Astrocyte (in vitro differentiated cells and primary cell): ENCODE measurements at regions not wholly inside any gene's neighbourhood (a gene's known extent, or its start where the extent isn't known, plus 50 kb on each side); places are given as distances from the start of the nearest gene placed in this dataset.

ENCODE experiments used
- DNase-seq: peaks from one replicate; pipeline ENCODE4 v3.0.0-alpha.2; 2010; ENCODE audit warnings: low read depth
- FAIRE-seq: peaks from 2 replicates; lab custom pipeline; 2011; peaks lifted over from hg19 to GRCh38; lab: Jason Lieb, UNC
- H2AFZ ChIP-seq: 2 replicates; pipeline ENCODE4 v1.6.0; 2012; ENCODE audit warnings: low read depth, low read length, inconsistent platforms
- H3K27ac ChIP-seq: 2 replicates; pipeline ENCODE4 v1.5.1; 2011; ENCODE audit warnings: low read depth, low read length, inconsistent platforms
- H3K27me3 ChIP-seq: 2 replicates; pipeline ENCODE4 v1.6.0; 2011; ENCODE audit warnings: low read length, inconsistent platforms; ENCODE audit not compliant: insufficient read depth
- H3K36me3 ChIP-seq: 2 replicates; pipeline ENCODE4 v1.5.1; 2011; ENCODE audit warnings: low read length, inconsistent platforms; ENCODE audit not compliant: insufficient read depth
- H3K4me1 ChIP-seq: 2 replicates; pipeline ENCODE4 v1.5.1; 2011; ENCODE audit warnings: low read length, inconsistent platforms; ENCODE audit not compliant: insufficient read depth
- H3K4me2 ChIP-seq: 2 replicates; pipeline ENCODE4 v1.6.0; 2012; ENCODE audit warnings: low read length, inconsistent platforms
- H3K4me3 ChIP-seq: 2 replicates; pipeline ENCODE4 v1.5.1; 2011; ENCODE audit warnings: low read depth, mild to moderate bottlenecking, low read length, inconsistent platforms; ENCODE audit not compliant: insufficient read depth
- H3K79me2 ChIP-seq: 2 replicates; pipeline ENCODE4 v1.6.0; 2012; ENCODE audit warnings: mild to moderate bottlenecking, low read length, inconsistent platforms; ENCODE audit not compliant: insufficient read depth
- H3K9ac ChIP-seq: 2 replicates; pipeline ENCODE4 v1.6.0; 2012; ENCODE audit warnings: mild to moderate bottlenecking, low read length, inconsistent platforms
- H3K9me3 ChIP-seq: 2 replicates; pipeline ENCODE4 v1.5.1; 2012; ENCODE audit warnings: low read depth, mild to moderate bottlenecking, low read length, inconsistent platforms; ENCODE audit not compliant: insufficient read depth
- H4K20me1 ChIP-seq: 2 replicates; pipeline ENCODE4 v1.6.0; 2012; ENCODE audit warnings: low read length, inconsistent platforms; ENCODE audit not compliant: insufficient read depth
- H3K27ac Mint-ChIP-seq: one replicate; pipeline ENCODE4 v1.8.0; 2021; ENCODE audit warnings: mild to moderate bottlenecking, mixed read lengths; ENCODE audit not compliant: unreplicated experiment
- H3K27me3 Mint-ChIP-seq: one replicate; pipeline ENCODE4 v1.8.0; 2021; ENCODE audit warnings: low read depth, mixed read lengths; ENCODE audit not compliant: unreplicated experiment
- H3K36me3 Mint-ChIP-seq: one replicate; pipeline ENCODE4 v1.8.0; 2021; ENCODE audit warnings: low read depth, mixed read lengths; ENCODE audit not compliant: unreplicated experiment
- H3K4me1 Mint-ChIP-seq: one replicate; pipeline ENCODE4 v1.8.0; 2021; ENCODE audit warnings: low read depth, mixed read lengths; ENCODE audit not compliant: unreplicated experiment
- H3K4me3 Mint-ChIP-seq: one replicate; pipeline ENCODE4 v1.8.0; 2021; ENCODE audit warnings: mild to moderate bottlenecking, moderate library complexity, mixed read lengths; ENCODE audit not compliant: unreplicated experiment
- H3K9me3 Mint-ChIP-seq: one replicate; pipeline ENCODE4 v1.8.0; 2021; ENCODE audit warnings: mild to moderate bottlenecking, mixed read lengths; ENCODE audit not compliant: unreplicated experiment
- CTCF ChIP-seq: IDR thresholded peaks from 2 replicates; pipeline ENCODE4 v1.5.1; 2011; ENCODE audit warnings: low read depth, mild to moderate bottlenecking, inconsistent platforms, low read length, moderate library complexity; ENCODE audit not compliant: insufficient read depth
- EZH2 ChIP-seq: IDR thresholded peaks from 2 replicates; pipeline ENCODE4 v1.6.1; 2012; ENCODE audit warnings: mild to moderate bottlenecking, low read length, inconsistent platforms; ENCODE audit not compliant: insufficient read depth

DNA sequence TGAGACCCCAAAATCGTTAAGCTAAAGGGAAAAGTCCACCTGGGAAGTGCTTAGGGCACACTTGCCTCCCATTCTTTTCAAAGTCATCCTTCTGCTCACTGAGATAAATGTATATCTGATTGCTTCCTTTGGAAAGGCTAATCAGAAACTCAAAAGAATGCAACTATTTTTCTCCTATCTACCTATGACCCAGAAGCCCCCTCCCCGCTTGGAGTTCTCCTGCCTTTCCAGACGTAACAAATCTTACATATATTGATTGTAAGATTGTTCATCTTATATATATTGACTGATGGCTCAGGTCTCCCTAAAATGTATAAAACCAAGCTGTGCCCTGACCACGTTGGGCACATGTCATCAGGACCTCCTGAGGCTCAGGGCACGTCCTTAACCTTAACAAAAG is 56.8 kb upstream of the ACAN start:
- TF ChIP-seq EZH2 (no peak), CTCF (no peak)
- Histone ChIP-seq H3K9ac (no peak overlapping the region), H3K27me3 (peaks cover 9% of the 10 kb centered on the region), H3K4me2 (no peak overlapping the region), H3K27ac (no peak overlapping the region), H3K4me3 (no peak overlapping the region), H4K20me1 (no peaks in the 10 kb centered on the region), H3K79me2 (no peaks in the 10 kb centered on the region), H2AFZ (no peak overlapping the region), H3K36me3 (no peaks in the 10 kb centered on the region), H3K4me1 (peaks cover 10% of the 10 kb centered on the region), H3K9me3 (no peaks in the 10 kb centered on the region)
- peaks cover 4% of the 10 kb centered on the region for H3K27me3 Mint-ChIP-seq
- H3K4me3 Mint-ChIP-seq: no peak overlapping the region
- no peak for DNase-seq
- no peaks in the 10 kb centered on the region for H3K36me3 Mint-ChIP-seq
- H3K9me3 Mint-ChIP-seq: peaks cover 2% of the 10 kb centered on the region
- FAIRE-seq: no peak
- peaks cover 19% of the 10 kb centered on the region for H3K4me1 Mint-ChIP-seq
- no peak overlapping the region for H3K27ac Mint-ChIP-seq

DNA sequence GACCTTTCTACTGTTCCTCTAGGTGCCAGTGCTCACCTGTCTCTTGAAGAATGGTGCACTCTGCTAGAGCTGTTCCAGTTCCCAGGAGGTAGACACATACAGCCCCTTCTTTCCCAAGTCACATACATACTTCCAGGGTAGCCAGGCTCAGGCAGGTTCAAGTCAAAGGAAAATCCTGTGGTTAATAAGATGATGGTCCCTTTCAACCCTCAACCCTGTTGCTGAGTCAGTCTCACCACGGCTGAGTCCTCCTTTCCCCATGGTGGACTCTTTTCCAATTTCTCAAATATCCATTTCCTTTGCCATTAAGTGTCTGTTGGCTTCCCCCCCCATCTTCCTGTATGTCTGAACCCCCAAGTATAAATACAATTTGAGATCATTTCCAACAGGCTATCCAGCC is 56.1 kb upstream of the ACAN start:
- no peaks in the 10 kb centered on the region for H4K20me1 ChIP-seq
- H3K4me3 ChIP-seq: no peak overlapping the region
- H3K9me3 ChIP-seq: no peaks in the 10 kb centered on the region
- Mint-ChIP-seq H3K27ac (no peak overlapping the region), H3K36me3 (no peaks in the 10 kb centered on the region), H3K27me3 (peaks cover 4% of the 10 kb centered on the region), H3K9me3 (peaks cover 2% of the 10 kb centered on the region), H3K4me1 (peaks cover 19% of the 10 kb centered on the region), H3K4me3 (no peak overlapping the region)
- no peak for TF ChIP-seq EZH2
- no peak for TF ChIP-seq CTCF
- DNase-seq (no peak), FAIRE-seq (no peak)
- H2AFZ ChIP-seq: no peak overlapping the region
- peaks cover 10% of the 10 kb centered on the region for H3K4me1 ChIP-seq
- H3K27me3 ChIP-seq: peaks cover 8% of the 10 kb centered on the region
- no peaks in the 10 kb centered on the region for H3K79me2 ChIP-seq
- no peak overlapping the region for H3K9ac ChIP-seq
- H3K27ac ChIP-seq: no peak overlapping the region
- H3K4me2 ChIP-seq: no peak overlapping the region
- no peaks in the 10 kb centered on the region for H3K36me3 ChIP-seq

DNA sequence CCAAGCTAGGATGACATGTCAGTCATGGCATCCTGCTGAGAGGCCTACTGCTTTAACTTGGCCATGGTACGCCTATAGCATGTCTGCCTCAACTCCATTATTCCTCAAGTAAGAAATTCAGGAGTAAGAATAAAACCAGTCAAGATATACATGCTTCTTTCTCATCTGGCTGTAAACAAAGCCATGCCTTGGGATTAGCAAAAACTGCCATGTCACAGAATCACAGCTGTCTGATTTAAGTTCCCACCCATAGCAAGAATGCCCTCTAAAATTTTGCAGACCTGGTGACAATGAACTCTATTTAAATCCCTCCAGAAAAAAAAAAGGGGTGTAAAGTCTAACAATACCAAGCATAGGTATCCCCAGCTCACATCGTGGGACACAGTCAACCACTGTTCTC is 55.6 kb upstream of the ACAN start:
- no peak overlapping the region for H3K27ac Mint-ChIP-seq
- peaks cover 4% of the 10 kb centered on the region for H3K27me3 Mint-ChIP-seq
- Histone ChIP-seq H3K4me2 (no peak overlapping the region), H3K4me1 (peaks cover 10% of the 10 kb centered on the region), H3K9ac (no peak overlapping the region), H3K9me3 (no peaks in the 10 kb centered on the region), H3K27me3 (peaks cover 3% of the 10 kb centered on the region), H3K79me2 (no peaks in the 10 kb centered on the region), H2AFZ (no peak overlapping the region), H3K36me3 (no peaks in the 10 kb centered on the region), H4K20me1 (no peaks in the 10 kb centered on the region), H3K4me3 (no peak overlapping the region), H3K27ac (no peak overlapping the region)
- DNase-seq: no peak
- no peak overlapping the region for H3K4me3 Mint-ChIP-seq
- peaks cover 2% of the 10 kb centered on the region for H3K9me3 Mint-ChIP-seq
- H3K36me3 Mint-ChIP-seq: no peaks in the 10 kb centered on the region
- FAIRE-seq: peak; percentile 5
- no peak for TF ChIP-seq CTCF
- no peak for TF ChIP-seq EZH2
- peaks cover 19% of the 10 kb centered on the region for H3K4me1 Mint-ChIP-seq
